ENCODE measurements at regions not wholly inside any gene's neighbourhood (a gene's known extent, or its start where the extent isn't known, plus 50 kb on each side); places are given as distances from the start of the nearest gene placed in this dataset.

DNA sequence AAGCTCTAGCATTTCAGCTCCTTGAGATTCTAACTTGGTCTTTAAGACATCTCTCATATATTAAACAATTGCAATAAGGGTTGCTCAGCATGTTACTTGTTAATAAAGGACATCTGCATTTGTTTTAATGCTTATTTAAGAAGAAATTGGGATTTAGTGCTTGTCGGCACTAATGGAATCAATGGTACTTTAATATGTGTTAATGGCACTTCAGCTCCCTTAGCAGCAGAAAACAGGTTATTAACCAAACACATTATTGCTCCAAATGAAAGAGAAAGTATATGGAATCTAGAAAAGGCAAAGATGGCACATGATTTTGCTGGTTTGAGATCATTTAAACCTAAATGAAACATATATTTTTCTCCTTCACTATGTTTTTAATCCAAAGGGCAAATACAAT lies 137.3 kb upstream of the GOLIM4 start:
- DNase-seq (ENCODE audit: low read depth), result no peak

DNA sequence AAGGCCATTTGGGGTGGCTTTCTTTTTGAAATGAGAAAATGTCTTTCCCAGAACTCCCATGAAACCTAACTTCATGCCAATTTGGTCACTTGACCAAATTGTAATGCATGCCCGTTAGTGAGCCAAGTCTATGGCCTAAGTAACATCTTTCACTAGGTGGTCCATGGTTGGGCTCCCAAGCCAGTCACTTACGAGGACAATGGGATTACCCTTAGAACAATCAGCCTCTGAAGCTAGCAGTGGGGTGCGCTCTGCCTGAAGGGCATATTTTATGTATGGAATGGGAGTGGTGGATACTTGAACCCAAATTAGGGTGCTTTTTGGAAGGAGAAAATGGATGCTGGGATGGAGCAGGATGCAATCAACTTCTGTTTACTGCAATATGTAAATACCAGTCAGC lies 127.4 kb upstream of the GOLIM4 start:
- DNase-seq (ENCODE audit: low read depth), result no peak

DNA sequence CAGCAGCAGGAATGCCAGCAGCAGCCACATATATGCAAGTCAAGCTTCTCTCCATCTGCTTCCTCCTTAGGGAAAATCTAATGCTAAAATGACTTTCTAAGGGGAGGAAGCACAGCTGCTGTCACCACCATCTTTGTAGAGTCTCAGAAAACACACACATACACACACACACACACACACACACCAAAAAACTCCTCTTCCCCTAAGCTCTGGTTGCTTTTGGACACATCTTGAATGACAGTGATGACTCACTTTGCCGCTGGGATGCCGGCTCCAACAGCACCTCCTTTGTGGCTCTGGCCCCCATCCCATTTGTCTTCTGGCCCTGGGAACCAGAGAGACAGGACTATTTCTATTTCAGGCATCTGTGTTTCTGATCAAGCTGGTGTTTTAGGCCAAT lies 124.8 kb upstream of the GOLIM4 start:
- DNase-seq (ENCODE audit: low read depth), result no peak

DNA sequence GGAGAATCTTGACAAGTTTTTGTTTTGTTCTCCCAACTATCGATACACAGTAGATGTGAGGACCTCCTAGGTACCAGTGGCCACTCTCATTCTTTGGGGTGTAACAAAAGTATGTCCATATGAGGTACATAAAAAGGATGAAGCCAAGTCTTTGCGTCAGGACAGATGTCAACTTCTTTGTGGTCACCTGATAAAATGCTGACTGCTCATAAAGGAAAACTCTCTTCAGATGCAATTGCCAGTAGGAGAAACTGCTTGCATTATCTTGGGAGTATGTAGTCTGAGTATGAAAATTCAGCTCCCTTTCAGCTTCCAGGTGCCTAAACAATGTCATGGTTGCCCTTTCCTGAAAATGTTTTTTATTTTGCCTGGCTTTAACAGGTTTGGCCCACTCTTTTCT lies 123.8 kb upstream of the GOLIM4 start:
- DNase-seq (ENCODE audit: low read depth), result no peak

DNA sequence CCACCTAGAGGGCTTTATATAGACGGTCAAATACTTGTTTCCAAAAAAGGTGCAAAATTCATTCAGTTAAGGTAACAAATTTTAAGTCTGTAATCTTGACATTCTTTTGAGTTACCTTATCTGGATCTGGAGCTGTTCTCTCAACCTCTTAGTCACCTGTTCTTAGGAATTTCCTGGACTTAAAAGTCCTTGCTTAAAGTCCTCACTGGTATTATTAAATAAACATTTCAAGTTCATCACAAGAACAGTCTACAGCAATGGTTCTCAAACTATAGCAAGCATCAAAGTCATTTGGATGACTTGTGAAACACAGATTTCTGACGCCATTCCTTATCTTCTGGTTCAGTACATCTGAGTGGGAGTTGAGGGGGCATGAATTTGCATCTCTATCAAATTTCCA lies 122.9 kb upstream of the GOLIM4 start:
- no peak for DNase-seq (ENCODE audit: low read depth)

DNA sequence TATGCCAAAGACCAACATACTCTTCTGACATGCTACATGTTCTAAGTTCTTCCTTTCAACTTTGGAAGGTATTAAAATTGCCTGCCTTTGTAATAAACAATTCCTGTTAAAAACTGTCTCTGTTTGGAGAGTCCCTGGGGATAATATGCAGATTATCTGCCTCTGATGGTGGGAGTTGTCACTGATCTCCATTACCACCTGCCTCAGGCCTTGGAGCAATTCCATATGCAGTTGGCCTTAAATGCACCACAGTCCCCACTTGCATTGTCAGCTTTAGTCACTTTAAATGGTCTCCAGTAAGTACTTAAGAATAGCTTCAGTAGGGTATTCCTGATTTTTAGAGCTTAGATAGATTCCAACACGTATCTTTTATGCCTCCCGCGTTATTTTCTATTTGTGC lies 121.1 kb upstream of the GOLIM4 start:
- no peak for DNase-seq (ENCODE audit: low read depth)

DNA sequence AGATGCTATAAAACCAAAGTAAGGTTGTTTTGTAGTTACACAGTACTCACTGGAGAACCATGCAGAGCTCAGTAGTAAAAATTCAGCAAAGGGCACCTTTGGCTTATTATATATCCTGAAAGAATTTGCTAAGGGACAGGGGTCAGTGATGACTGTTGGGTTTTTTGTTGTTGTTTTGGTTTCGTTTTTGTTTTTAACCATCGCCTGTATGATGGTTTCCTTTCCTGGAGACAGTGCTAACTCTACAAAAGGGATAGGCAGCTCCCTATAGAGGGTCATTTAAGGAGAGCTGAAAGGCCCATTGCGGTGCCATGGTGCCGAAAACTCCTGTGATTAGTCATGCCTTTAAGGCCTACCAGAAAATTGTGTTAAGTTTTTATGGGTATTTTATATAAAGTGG lies 118.2 kb upstream of the GOLIM4 start:
- no peak for DNase-seq (ENCODE audit: low read depth)

DNA sequence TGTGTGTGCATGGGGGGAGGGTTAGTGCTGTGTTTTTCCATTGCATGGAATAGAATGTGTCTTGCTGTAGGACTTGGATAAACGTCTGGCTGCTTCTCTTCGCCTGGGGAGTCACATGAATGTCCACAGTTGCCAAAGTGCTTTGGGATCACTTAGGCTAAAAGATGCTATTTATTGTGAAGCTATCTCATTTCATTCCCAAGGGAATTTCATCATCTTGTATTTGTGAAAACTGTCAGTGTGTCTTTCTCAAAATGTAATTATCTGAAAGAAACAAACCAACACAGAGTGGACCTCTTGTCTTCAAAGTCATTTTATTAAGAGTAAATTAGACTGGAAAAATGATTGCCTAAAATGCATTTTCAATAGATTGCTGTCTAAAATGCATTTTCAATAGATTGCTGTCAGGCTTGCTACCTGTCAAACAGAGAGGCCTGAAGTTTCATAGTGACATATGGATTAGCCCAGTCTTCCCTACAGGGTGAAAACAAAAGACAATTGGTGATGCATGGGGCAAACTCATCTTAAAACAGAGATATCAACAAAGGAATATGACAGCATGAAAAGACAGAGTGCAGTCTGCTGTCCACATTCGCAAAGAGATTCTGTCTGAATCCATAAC lies 117.1 kb upstream of the GOLIM4 start:
- DNase-seq (ENCODE audit: low read depth), result peak; percentile 61

DNA sequence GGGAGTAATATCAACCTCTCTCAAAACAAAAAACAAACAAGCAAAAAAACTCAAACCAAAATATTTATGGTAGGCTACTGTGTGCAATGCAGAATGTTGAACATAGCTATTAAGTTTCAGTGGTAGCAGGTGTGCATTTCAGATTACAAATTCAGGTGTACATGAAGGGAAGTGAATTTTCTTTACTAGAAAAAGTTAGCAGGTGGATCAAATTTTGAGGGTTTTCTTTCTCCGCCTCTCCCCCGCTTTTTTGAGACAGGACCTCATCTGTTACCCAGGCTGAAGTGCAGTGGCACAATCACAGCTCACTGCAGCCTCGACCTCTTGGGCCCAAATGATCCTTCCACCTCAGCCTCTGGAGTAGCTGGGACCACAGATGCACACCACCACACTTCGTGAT lies 109.7 kb upstream of the GOLIM4 start:
- DNase-seq (ENCODE audit: low read depth), result no peak

DNA sequence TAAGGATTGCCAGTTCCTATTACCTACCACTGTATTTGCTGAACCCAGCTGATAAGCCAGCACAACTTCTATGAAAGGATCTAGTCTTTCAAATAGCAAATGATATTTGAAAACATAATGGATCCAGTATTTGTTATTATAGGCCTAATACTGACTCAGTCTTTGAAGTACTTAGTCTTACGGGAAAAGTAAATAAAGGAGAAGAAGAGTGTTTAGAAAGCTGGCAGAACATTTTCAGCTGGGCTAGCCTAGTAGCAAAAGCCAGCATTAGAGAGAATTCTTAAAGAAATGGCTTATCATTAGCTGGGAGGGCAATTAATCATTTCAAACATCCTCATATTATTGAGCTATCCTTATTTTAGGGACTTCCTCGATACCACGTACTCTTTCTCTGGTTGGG lies 101.4 kb upstream of the GOLIM4 start:
- no peak for DNase-seq (ENCODE audit: low read depth)

DNA sequence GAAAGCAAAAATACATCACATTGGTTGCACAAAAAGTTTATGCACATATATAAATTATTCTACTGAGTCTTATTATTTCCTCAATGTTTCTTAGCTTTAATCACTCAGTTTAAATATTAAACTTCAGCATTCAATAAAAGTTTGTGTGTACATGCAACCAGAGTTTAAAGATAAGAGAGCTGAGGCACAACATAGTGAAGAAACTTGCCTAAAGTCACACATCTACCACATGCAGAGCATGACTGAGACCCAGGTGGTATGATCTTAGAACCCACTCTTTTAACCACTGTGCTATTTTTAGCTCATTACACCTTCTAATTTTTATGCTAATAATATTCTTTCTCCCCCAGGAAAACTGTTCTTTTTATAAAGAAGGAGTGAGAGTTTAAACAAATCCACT lies 96.1 kb upstream of the GOLIM4 start:
- DNase-seq (ENCODE audit: low read depth), result no peak

DNA sequence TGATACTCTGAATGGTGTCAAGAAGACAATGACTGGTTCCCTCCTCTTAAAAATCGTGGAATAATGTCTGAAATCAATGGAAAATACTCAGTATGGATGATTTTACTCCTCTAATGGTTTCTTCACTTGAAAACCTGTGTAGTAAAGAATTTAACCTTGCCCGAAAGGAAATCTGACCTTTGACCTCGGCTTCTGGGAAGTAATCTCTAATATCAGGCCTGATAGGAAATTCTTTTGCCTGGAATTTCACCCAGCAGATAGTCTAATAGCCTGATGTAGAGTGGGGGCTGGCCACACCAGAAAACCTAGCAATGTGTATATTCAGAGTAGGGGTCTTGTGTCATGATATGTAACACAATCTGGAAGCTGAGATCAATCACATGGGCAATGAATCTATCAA lies 91.5 kb upstream of the GOLIM4 start:
- no peak for DNase-seq (ENCODE audit: low read depth)

DNA sequence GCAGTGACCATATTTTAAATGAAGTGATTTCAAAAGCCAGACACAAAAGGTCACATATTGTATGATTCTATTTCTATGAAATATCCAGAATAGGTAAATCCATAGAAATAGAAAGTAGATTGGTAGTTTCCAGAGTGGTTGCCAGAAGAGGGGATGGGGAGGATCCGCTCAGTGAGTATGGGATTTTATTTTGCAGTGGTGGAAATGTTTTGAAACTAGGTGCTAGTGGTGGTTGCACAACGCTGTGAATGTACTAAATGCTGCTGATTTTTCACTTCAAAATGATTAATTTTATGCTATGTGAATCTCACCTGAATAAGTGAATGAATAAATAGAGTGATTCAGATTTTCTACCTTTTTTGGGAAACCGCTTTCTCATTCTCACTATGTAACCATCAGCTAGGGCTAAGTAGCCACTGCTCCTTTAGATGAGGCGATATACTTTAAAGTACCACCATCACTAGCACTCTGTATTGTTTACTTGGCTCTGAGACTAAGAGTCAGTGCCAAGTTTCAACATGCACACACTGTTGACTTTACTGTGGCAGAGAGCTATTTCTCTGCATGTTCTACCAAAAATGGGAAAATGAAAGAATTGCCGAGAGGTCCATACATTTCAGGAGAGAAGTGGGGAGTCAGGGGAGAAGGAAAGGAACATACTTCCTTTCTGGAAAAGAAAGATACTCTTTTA lies 90.7 kb upstream of the GOLIM4 start:
- DNase-seq (ENCODE audit: low read depth), result no peak

DNA sequence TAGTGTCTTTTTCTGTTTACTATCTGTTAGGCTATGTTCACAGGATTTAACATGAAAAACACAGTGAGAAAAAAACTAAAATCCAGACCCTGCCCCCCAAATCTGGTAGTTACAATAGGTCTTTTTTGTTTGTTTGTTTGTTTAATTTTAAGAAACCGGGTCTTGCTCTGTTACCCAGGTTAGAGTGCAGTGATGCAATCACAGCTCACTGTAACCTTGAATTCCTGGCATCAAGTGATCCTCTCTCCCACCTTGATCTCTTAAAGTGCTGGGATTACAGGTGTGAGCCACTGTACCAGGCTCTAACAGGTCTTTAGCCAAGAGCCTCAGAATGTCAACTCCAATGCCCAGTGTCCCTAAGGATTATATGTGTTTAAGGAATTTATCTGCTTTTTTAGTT lies 88.0 kb upstream of the GOLIM4 start:
- no peak for DNase-seq (ENCODE audit: low read depth)

DNA sequence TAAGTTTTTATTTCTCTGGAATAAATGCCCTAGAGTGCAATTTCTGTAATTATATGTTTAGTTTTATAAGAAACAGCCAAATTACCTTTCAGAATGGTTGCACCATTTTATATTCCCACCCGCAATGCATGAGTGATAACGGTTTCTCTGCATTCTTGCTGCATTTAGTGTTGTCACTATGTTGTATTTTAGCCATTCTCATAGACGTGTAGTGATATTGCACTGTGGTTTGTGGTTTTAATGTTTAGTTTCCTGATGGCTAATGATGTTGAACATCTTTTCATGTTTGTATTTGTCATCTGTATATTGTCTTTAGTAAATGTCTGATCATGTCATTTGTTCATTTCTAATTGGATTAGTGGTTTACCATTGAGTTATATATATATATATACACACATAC lies 73.0 kb upstream of the GOLIM4 start:
- DNase-seq (ENCODE audit: low read depth), result no peak

DNA sequence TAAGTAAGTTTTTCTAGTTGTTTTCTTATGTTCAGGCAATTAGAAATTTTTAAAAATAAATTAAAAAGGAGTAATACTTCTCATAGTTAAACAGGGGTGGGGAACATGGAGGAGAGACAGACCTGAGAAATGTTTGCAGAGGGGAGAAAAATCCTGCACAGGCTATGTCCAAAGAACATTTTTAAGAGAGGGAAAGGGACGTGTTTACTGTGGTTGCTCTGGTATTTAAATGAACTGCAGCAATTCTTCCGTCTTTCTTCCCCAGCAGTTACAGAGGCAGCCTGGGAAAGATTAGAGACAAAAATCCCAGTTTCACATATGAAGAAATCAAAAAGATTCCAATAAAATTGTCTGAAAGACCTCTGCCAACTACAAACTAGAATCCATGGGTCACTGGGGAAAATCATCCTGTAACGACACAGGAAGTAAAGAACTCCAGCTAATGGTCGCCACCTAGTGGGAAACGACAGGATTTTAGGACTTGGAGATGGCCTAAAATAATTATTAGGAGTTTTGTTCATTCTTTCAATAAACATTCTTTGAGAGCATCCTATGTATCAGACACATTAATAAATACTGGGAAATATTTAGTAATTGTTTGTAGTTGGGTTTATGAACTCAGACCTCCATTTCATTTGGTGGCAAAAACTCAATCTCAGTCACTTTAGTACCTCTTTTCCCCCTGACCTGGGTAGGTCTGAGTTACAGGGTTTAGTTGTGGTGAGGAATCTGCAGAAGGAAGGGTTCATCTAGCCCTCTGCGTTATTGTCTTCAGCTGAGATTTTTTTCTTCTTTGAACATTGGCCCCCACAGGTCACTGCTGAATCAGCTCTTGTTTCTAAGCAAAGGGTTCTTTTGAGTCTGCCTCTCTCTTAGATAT lies 69.9 kb upstream of the GOLIM4 start:
- peak; percentile 76 for DNase-seq (ENCODE audit: low read depth)

DNA sequence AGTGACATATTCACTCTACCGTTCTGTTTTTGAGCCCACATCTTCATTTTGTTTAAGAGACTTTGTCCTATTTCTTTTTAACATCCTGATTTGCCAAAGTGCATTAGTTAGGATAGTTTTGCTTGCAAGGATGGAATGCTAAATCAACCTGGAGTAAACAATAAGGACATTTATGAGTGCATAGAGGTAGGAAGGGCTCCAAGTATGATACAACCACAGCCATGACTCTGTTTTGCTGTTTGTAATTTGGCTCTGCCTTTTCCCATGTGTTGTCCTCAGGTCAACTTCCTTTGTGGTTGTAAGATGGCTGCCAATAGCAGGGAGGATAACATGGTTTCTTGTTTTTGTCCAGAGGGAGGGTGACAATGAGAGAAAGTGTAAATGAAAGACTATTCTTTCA lies 66.4 kb upstream of the GOLIM4 start:
- peak; percentile 19 for DNase-seq (ENCODE audit: low read depth)

DNA sequence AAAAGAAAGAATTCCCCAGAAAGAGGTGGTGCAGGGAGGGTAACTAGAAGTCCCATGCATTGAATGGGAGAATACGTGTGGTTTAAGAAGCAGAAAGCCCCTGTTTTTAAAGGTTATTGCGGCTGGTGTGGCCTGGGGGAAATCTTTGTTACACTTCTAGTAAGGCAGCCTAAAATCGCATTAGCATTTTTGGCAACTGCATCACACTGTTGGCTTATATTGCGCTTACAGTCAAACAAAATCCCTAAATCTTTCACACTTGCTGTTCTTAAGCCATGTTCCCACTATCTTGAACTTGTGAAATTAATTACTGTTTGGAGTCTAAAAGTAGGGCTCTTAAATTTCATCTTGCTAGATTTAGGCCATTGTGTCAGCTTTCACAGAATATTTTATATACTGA lies 66.0 kb upstream of the GOLIM4 start:
- DNase-seq (ENCODE audit: low read depth), result no peak

DNA sequence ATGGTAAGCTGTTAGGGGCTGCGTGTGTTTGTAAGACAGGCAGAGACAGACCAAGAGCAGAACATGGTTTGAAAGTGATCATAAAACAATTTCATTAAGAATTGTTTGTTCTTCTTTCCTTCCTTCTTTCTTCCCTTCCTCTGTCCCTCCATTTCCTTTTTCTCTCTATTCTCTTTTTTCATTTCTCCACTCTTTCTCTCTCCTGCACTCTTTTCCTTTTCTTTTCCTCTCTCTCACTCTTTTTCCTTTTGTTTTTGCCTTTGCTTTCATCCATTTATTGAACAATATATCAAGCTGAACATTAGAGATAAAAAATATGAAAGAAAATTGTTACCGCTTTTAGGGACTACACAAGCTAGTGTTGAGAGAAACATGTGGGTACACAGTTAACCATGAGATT lies 62.2 kb upstream of the GOLIM4 start:
- DNase-seq (ENCODE audit: low read depth), result no peak

DNA sequence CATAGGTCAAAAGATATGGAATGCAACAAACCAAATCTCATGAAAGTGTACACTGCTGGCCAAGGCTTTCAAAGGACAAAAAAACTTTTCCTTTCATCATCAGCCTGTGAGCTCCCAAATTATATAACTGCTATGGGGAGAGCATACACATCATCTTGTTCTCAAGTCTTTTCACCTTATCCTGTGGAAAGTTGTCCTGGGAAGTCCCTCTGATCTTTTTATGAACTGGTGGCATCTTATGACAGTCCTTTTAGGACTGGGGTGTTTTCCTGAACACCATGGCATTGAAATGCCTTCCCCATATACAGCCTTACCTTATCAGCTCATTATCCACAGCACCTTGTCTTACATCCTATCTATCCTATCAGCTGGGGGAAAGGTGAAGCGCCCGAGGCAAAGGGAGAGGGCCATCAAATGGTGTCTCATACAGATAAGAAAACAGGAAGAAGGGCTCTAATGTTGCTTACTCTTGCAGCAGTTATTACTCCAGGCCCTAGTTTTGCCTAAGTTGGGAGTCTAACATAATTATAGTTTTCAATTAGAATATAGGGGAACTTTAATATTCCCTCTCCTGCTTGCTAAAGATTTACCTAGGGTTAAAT lies 61.5 kb upstream of the GOLIM4 start:
- no peak for DNase-seq (ENCODE audit: low read depth)

DNA sequence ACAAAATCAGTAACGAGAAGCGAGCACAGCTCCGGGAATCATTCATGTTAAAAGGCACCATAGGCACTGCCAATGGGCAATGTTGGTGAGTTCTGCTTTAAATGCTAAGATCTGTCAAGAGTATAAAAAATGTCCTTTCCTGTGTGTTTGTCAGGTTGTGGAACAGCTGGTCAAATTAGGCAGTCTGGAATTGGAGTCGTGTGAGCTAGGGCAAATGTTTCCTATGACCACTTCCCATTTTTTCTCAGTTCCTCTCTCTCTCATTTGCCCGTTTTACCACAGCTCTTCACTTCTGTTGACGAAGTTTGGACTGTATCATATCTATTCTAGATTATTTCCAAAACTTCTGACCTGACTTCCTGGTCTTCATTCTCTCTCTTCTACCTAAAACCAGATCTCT lies 60.8 kb upstream of the GOLIM4 start:
- DNase-seq (ENCODE audit: low read depth), result no peak

DNA sequence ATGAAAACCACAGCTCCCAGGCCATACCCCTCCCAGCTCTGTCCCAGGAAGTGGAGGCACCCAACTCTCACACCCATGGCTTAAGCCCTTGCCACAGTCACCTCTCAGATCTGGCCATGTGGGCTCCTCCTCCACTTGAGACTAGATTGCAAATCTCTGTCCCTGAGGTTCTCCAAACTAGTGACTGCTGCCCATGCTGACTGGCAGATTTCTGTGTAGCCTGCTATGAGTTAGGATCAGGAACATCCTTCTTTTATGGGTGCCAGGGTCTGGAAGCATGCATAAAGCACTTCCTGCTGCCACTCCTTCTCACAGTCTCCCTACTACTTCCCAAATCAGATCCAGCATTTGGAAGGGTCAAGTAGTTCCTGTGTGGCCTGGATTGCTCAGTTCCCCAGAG lies 59.6 kb upstream of the GOLIM4 start:
- no peak for DNase-seq (ENCODE audit: low read depth)

DNA sequence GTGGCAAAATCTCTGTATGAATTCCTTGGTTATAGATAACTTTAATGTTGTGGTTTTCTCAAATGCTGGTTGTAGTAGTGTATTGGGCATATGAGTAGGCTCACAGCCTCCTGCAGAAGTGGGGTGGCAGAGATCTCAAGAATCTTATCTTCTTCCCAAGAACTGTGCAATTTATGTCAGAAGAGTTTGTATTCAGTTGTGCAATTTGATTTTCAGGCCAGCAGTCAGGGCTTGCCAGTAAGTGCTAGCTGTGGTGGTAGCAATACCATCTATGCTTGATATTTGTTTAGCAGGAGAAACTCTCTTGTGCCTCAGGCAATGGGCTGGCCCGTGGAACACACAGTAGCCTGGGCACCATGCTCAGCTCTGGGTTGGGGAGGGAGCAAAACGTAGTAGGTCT lies 58.4 kb upstream of the GOLIM4 start:
- peak; percentile 7 for DNase-seq (ENCODE audit: low read depth)

Measured in fibroblast of gingiva (primary cell).